Panc1 (cell line): ENCODE measurements at regions not wholly inside any gene's neighbourhood (a gene's known extent, or its start where the extent isn't known, plus 50 kb on each side); places are given as distances from the start of the nearest gene placed in this dataset.

Experiments
- ATAC-seq: fragments of 200-7000 bp; cut with Tn5 transposase; 2 replicates; pipeline ENCODE4 v1.9.1; 2020; ENCODE audit warnings: mild to moderate bottlenecking, moderate library complexity
- BruUV-seq: library from RNA; stranded (reverse); fragments of 400-500 nt; replicated peaks from 2 replicates; lab custom pipeline; 2021; lab: Mats Ljungman, UMichigan
- CTCF ChIA-PET: fragments of 300-600 bp; sonication (Branson Sonifier 250); formaldehyde crosslinking; loops from one replicate; lab custom pipeline; 2022; ENCODE audit warnings: antibody characterized with exemption; lab: Charles Lee
- POLR2A ChIA-PET: fragments of 300-600 bp; sonication (Branson Sonifier 250); formaldehyde crosslinking; loops from one replicate; lab custom pipeline; 2022; ENCODE audit warnings: antibody characterized with exemption; lab: Charles Lee
- DNase-seq: peaks from one replicate; pipeline ENCODE4 v3.0.0-alpha.2; 2010; ENCODE audit warnings: low read depth, low spot score
- H3K27ac ChIP-seq: 2 replicates; pipeline ENCODE4 v1.5.1; 2011; ENCODE audit warnings: mild to moderate bottlenecking, low read length, inconsistent platforms
- H3K27me3 ChIP-seq: fragments of 200-500 bp; sonication (Bioruptor generic); 2 replicates; pipeline ENCODE4 v1.6.0; 2014; ENCODE audit warnings: low read length, inconsistent platforms; ENCODE audit not compliant: control insufficient read depth, insufficient read depth
- H3K36me3 ChIP-seq: fragments of 200-500 bp; sonication (Bioruptor generic); 2 replicates; pipeline ENCODE4 v1.5.1; 2014; ENCODE audit warnings: inconsistent platforms, mild to moderate bottlenecking, low read length, moderate library complexity; ENCODE audit not compliant: control insufficient read depth, insufficient read depth
- H3K4me1 ChIP-seq: 2 replicates; pipeline ENCODE4 v1.5.1; 2011; ENCODE audit warnings: inconsistent platforms, mild to moderate bottlenecking, low read length, moderate library complexity; ENCODE audit not compliant: control insufficient read depth, insufficient read depth
- H3K4me3 ChIP-seq, 2 experiments: 2 replicates each; pipeline ENCODE4 v1.5.1; 2011 to 2012; ENCODE audit warnings: low read depth in 2 of 2, low read length in 2 of 2, mild to moderate bottlenecking in 2 of 2, inconsistent platforms in 1 of 2, moderate library complexity in 1 of 2
- H3K9me3 ChIP-seq: fragments of 200-500 bp; sonication (Bioruptor generic); 2 replicates; pipeline ENCODE4 v1.5.1; 2014; ENCODE audit warnings: low read depth, mild to moderate bottlenecking, inconsistent platforms, low read length, moderate library complexity; ENCODE audit not compliant: control insufficient read depth, insufficient read depth
- POLR2AphosphoS5 ChIP-seq: IDR thresholded peaks from 2 replicates; pipeline ENCODE4 v1.6.1; 2012; ENCODE audit warnings: mild to moderate bottlenecking, low read depth, low read length, moderate library complexity
- SIN3A ChIP-seq: IDR thresholded peaks from 2 replicates; pipeline ENCODE4 v1.6.1; 2012; ENCODE audit warnings: low read depth, mild to moderate bottlenecking, low read length, moderate library complexity, borderline replicate concordance; ENCODE audit not compliant: insufficient read depth
- TCF7L2 ChIP-seq: IDR thresholded peaks from 2 replicates; pipeline ENCODE4 v1.6.1; 2011; ENCODE audit warnings: mild to moderate bottlenecking, low read depth, low read length, inconsistent platforms
- in situ Hi-C: cut with HindIII; loops from 2 replicates; pipeline ENCODE4 v1.10.0; 2016; ENCODE audit warnings: low sequenced_read_pairs, low pct_unique_long_range_greater_than_20kb
- intact Hi-C: fragments of 100-400 bp; cut with micrococcal nuclease; formaldehyde crosslinking; loops from one replicate; pipeline ENCODE4 v1.10.0; 2022; ENCODE audit not compliant: unreplicated experiment
- TF ChIP-seq, protein P1 (sequence below): fragments of 450-650 bp; IDR thresholded peaks from 2 replicates; pipeline ENCODE4 v1.5.1; 2017; ENCODE audit warnings: mild to moderate bottlenecking
- TF ChIP-seq, protein P2 (sequence below), 2 experiments: IDR thresholded peaks; 2 replicates each; pipeline ENCODE4 v1.6.1; 2011 to 2012; ENCODE audit warnings: low read depth in 2 of 2, control low read depth in 1 of 2, low read length in 1 of 2, mild to moderate bottlenecking in 1 of 2, moderate library complexity in 1 of 2; ENCODE audit not compliant: insufficient read depth in 1 of 2

DNA sequence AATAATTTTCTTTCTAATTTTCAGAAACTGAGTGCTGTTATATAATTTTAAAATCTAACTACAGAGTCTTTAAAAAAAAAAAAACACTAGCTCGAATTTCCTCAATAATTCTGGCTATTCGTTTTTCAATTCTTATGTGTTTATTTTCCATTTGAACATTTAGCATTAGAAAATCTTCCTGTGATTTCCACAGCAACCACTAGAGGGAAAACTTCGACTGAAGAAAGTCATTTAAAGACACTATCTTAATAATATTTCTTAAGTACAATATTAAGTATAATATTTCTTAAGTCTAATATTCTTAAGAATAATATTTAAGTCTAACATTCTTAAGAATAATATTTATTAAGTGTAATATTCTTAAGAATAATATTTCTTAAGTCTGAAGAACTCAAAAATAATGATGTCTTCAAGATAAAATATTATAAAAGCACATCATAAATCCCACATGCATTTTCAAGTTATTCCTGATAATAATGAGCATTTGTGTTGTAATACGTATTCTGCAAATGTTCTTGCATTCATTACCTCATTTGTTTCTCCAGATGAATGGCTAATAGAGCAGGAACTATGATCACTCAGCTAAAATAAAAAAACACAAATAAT, 118.4 kb upstream of the WDR17 start:
- ATAC-seq: no peak
- no peak for DNase-seq
- Histone ChIP-seq H3K27ac (no peak overlapping the region), H3K36me3 (no peaks in the 10 kb centered on the region), H3K9me3 (no peaks in the 10 kb centered on the region), H3K27me3 (no peaks in the 10 kb centered on the region), H3K4me1 (no peaks in the 10 kb centered on the region), H3K4me3 (no peak overlapping the region)
- ChIA-PET POLR2A (no interaction called here), CTCF (no interaction called here)
- intact Hi-C loops: loop anchor here (2.0 kb wide), 1 partner anchor 394 kb away; no protein-coding TSS in a partner anchor
- in situ Hi-C loops: no loop called here
- TF ChIP-seq TCF7L2 (no peak), POLR2AphosphoS5 (no peak)
- TF ChIP-seq, protein P1, sequence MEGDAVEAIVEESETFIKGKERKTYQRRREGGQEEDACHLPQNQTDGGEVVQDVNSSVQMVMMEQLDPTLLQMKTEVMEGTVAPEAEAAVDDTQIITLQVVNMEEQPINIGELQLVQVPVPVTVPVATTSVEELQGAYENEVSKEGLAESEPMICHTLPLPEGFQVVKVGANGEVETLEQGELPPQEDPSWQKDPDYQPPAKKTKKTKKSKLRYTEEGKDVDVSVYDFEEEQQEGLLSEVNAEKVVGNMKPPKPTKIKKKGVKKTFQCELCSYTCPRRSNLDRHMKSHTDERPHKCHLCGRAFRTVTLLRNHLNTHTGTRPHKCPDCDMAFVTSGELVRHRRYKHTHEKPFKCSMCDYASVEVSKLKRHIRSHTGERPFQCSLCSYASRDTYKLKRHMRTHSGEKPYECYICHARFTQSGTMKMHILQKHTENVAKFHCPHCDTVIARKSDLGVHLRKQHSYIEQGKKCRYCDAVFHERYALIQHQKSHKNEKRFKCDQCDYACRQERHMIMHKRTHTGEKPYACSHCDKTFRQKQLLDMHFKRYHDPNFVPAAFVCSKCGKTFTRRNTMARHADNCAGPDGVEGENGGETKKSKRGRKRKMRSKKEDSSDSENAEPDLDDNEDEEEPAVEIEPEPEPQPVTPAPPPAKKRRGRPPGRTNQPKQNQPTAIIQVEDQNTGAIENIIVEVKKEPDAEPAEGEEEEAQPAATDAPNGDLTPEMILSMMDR: peak; percentile 39; the same call in 1 of the 2 replicates
- no TSS peak for BruUV-seq

DNA sequence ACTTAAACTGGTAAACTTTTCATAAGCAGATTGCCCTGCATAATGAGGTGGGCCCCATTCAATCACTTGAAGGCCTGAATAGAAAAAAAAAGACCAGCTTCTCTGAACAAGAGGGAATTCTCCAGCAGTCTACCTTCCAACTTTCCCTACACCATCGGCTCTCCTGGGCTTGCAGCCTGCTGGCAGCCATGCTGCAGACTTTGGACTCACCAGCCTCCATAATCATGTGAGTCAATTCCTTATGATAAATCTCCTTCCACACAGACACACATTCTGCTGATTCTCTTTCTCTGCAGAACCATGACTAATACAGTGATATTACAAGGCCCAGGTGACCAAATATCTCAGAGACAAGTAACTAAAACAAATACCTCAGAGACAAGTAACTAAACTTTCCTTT, 113.8 kb upstream of the WDR17 start:
- no peak overlapping the region for H3K4me3 ChIP-seq
- in situ Hi-C loops: no loop called here
- POLR2A ChIA-PET: no interaction called here
- no peak overlapping the region for H3K27ac ChIP-seq
- no peaks in the 10 kb centered on the region for H3K36me3 ChIP-seq
- ATAC-seq: no peak
- no peak for DNase-seq
- H3K27me3 ChIP-seq: no peaks in the 10 kb centered on the region
- intact Hi-C loops: no loop called here
- TF ChIP-seq TCF7L2 (no peak), POLR2AphosphoS5 (no peak), SIN3A (no peak)
- TF ChIP-seq, protein P1: no peak
- TF ChIP-seq, protein P2, sequence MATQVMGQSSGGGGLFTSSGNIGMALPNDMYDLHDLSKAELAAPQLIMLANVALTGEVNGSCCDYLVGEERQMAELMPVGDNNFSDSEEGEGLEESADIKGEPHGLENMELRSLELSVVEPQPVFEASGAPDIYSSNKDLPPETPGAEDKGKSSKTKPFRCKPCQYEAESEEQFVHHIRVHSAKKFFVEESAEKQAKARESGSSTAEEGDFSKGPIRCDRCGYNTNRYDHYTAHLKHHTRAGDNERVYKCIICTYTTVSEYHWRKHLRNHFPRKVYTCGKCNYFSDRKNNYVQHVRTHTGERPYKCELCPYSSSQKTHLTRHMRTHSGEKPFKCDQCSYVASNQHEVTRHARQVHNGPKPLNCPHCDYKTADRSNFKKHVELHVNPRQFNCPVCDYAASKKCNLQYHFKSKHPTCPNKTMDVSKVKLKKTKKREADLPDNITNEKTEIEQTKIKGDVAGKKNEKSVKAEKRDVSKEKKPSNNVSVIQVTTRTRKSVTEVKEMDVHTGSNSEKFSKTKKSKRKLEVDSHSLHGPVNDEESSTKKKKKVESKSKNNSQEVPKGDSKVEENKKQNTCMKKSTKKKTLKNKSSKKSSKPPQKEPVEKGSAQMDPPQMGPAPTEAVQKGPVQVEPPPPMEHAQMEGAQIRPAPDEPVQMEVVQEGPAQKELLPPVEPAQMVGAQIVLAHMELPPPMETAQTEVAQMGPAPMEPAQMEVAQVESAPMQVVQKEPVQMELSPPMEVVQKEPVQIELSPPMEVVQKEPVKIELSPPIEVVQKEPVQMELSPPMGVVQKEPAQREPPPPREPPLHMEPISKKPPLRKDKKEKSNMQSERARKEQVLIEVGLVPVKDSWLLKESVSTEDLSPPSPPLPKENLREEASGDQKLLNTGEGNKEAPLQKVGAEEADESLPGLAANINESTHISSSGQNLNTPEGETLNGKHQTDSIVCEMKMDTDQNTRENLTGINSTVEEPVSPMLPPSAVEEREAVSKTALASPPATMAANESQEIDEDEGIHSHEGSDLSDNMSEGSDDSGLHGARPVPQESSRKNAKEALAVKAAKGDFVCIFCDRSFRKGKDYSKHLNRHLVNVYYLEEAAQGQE (IDR thresholded peaks at IDR 0.05; ENCODE audit: insufficient read depth in 1 of 2, low read depth in 2 of 2, low read length in 1 of 2): no peak
- no peaks in the 10 kb centered on the region for H3K9me3 ChIP-seq
- BruUV-seq: no TSS peak
- CTCF ChIA-PET: no interaction called here
- H3K4me1 ChIP-seq: no peaks in the 10 kb centered on the region
